Trophoblast cell (in vitro differentiated cells and primary cell): ENCODE measurements at regions not wholly inside any gene's neighbourhood (a gene's known extent, or its start where the extent isn't known, plus 50 kb on each side); places are given as distances from the start of the nearest gene placed in this dataset.
"Not testable (repeated sequence)": the region's sequence is repeated elsewhere in the genome, so short reads cannot be mapped to it uniquely, and the experiment has no call there.

Experiments
- DNase-seq, 2 donors: peaks; one replicate each; pipeline ENCODE4 v3.0.0-alpha.2; 2016
- H2AFZ ChIP-seq: 2 replicates; pipeline ENCODE4 v1.6.1; 2013; ENCODE audit warnings: low read length, moderate library complexity, mild to moderate bottlenecking; ENCODE audit not compliant: insufficient read depth, poor library complexity
- H2AK5ac ChIP-seq: 2 replicates; pipeline ENCODE4 v1.6.1; 2013; ENCODE audit warnings: mild to moderate bottlenecking, low read length
- H2BK120ac ChIP-seq: 2 replicates; pipeline ENCODE4 v1.6.1; 2013; ENCODE audit warnings: low read length, mild to moderate bottlenecking, moderate library complexity; ENCODE audit not compliant: insufficient read depth, poor library complexity
- H2BK12ac ChIP-seq: 2 replicates; pipeline ENCODE4 v1.6.1; 2013; ENCODE audit warnings: mild to moderate bottlenecking, low read length, moderate library complexity
- H2BK5ac ChIP-seq: 2 replicates; pipeline ENCODE4 v1.6.1; 2013; ENCODE audit warnings: low read length, low read depth, moderate library complexity, mild to moderate bottlenecking; ENCODE audit not compliant: poor library complexity
- H3K14ac ChIP-seq: 2 replicates; pipeline ENCODE4 v1.6.1; 2013; ENCODE audit warnings: mild to moderate bottlenecking, low read length
- H3K18ac ChIP-seq: 2 replicates; pipeline ENCODE4 v1.6.1; 2013; ENCODE audit warnings: mild to moderate bottlenecking, low read length
- H3K23ac ChIP-seq: 2 replicates; pipeline ENCODE4 v1.6.1; 2013; ENCODE audit warnings: low read length
- H3K27ac ChIP-seq: 2 replicates; pipeline ENCODE4 v1.5.1; 2013; ENCODE audit warnings: low read depth, mild to moderate bottlenecking, inconsistent platforms, low read length, moderate library complexity
- H3K27me3 ChIP-seq: 2 replicates; pipeline ENCODE4 v1.6.1; 2013; ENCODE audit warnings: inconsistent platforms, mild to moderate bottlenecking, low read length, moderate library complexity; ENCODE audit not compliant: insufficient read depth
- H3K36me3 ChIP-seq, 2 experiments: 1 replicate in 1 of 2; 2 replicates in 1 of 2; pipeline ENCODE4 v1.6.1; 2013; ENCODE audit warnings: low read length in 2 of 2, mild to moderate bottlenecking in 2 of 2, moderate library complexity in 1 of 2; ENCODE audit not compliant: insufficient read depth in 2 of 2, control insufficient read depth in 1 of 2
- H3K4ac ChIP-seq: 2 replicates; pipeline ENCODE4 v1.6.1; 2013; ENCODE audit warnings: low read depth, mild to moderate bottlenecking, low read length, moderate library complexity
- H3K4me1 ChIP-seq, 2 experiments: 1 replicate in 1 of 2; 2 replicates in 1 of 2; pipeline ENCODE4 v1.6.1; 2013; ENCODE audit warnings: low read length in 2 of 2, mild to moderate bottlenecking in 2 of 2, moderate library complexity in 1 of 2; ENCODE audit not compliant: insufficient read depth in 2 of 2, control insufficient read depth in 1 of 2
- H3K4me2 ChIP-seq: 2 replicates; pipeline ENCODE4 v1.6.1; 2013; ENCODE audit warnings: inconsistent platforms, mild to moderate bottlenecking, low read length, moderate library complexity
- H3K4me3 ChIP-seq: 2 replicates; pipeline ENCODE4 v1.5.1; 2013; ENCODE audit warnings: mild to moderate bottlenecking, low read depth, low read length, inconsistent platforms
- H3K79me1 ChIP-seq: one replicate; pipeline ENCODE4 v1.6.1; 2013; ENCODE audit warnings: low read length
- H3K79me2 ChIP-seq: 2 replicates; pipeline ENCODE4 v1.6.1; 2013; ENCODE audit warnings: low read length, mild to moderate bottlenecking; ENCODE audit not compliant: control insufficient read depth, insufficient read depth, poor library complexity
- H3K9ac ChIP-seq: 2 replicates; pipeline ENCODE4 v1.6.1; 2013; ENCODE audit warnings: mild to moderate bottlenecking, low read length
- H3K9me3 ChIP-seq: 2 replicates; pipeline ENCODE4 v1.6.1; 2013; ENCODE audit warnings: low read depth, mild to moderate bottlenecking, control low read depth, inconsistent platforms, low read length; ENCODE audit not compliant: insufficient read depth
- H4K12ac ChIP-seq: 2 replicates; pipeline ENCODE4 v1.6.1; 2013; ENCODE audit warnings: low read depth, mild to moderate bottlenecking, low read length, moderate library complexity
- H4K8ac ChIP-seq: 2 replicates; pipeline ENCODE4 v1.6.1; 2013; ENCODE audit warnings: low read depth, mild to moderate bottlenecking, low read length, moderate library complexity
- H4K91ac ChIP-seq: one replicate; pipeline ENCODE4 v1.6.1; 2013; ENCODE audit warnings: low read depth, mild to moderate bottlenecking, low read length, moderate library complexity
- WGBS: extraction: QIAGEN DNeasy Blood & Tissue Kit; methylation state at CpG from one replicate; pipeline ENCODE4 v1.1.7; 2013; ENCODE audit warnings: missing lambda C conversion rate; ENCODE audit not compliant: insufficient read length, insufficient coverage; ENCODE audit errors: extremely low coverage; 5-methylcytosine and 5-hydroxymethylcytosine counted together

DNA sequence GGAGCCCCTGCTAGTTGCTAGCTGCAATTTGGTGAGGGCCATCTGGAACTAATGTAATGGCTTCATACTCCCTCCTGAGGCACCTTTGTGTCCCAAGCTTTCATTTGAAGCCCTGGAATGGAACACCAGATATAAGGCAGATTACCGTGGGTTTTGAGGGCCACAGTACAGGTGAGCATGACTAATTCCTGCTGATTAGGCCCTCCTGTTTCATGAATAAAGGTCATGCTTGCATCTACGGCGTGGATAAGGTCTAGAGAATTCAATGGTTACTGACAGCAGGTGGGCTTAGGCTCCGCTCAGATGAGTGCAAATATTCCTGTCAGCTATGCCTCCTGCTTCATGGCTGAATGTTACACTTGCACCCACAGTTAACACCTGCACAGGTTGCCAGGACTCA is 495.4 kb downstream of the NAP1L3 start:
- Histone ChIP-seq H2BK12ac (no peak overlapping the region), H2AFZ (no peak overlapping the region), H2BK120ac (no peak overlapping the region), H3K4me3 (no peak overlapping the region), H3K14ac (no peak overlapping the region), H3K4me1 (no peaks in the 10 kb centered on the region), H3K79me2 (no peaks in the 10 kb centered on the region), H3K9me3 (peaks cover 15% of the 10 kb centered on the region), H3K4me2 (no peak overlapping the region), H2AK5ac (no peak overlapping the region), H3K18ac (no peak overlapping the region), H4K91ac (no peak overlapping the region), H2BK5ac (no peak overlapping the region), H4K8ac (no peak overlapping the region), H3K27ac (no peak overlapping the region), H4K12ac (no peak overlapping the region), H3K36me3 (no peaks in the 10 kb centered on the region), H3K23ac (no peak overlapping the region), H3K79me1 (no peaks in the 10 kb centered on the region), H3K9ac (no peak overlapping the region), H3K27me3 (no peaks in the 10 kb centered on the region), H3K4ac (no peak overlapping the region)
- no CpG with 5 or more reads among the region's 4 CpGs for WGBS
- DNase-seq: no peak

GRCh38 chrX:93169771-93170170 is 503.6 kb downstream of the NAP1L3 start:
- Histone ChIP-seq H3K79me1 (no peaks in the 10 kb centered on the region), H3K4me3 (no peak overlapping the region), H3K9me3 (no peaks in the 10 kb centered on the region), H2BK120ac (no peak overlapping the region), H3K27me3 (no peaks in the 10 kb centered on the region), H3K18ac (no peak overlapping the region), H2AK5ac (no peak overlapping the region), H3K14ac (no peak overlapping the region), H4K12ac (no peak overlapping the region), H2AFZ (no peak overlapping the region), H2BK5ac (no peak overlapping the region), H4K8ac (no peak overlapping the region), H3K4me2 (no peak overlapping the region), H3K27ac (no peak overlapping the region), H3K9ac (no peak overlapping the region), H3K4me1 (no peaks in the 10 kb centered on the region), H3K23ac (no peak overlapping the region), H3K79me2 (no peaks in the 10 kb centered on the region), H3K4ac (no peak overlapping the region), H3K36me3 (no peaks in the 10 kb centered on the region), H4K91ac (no peak overlapping the region), H2BK12ac (no peak overlapping the region)
- no CpG with 5 or more reads among the region's 1 CpG for WGBS
- DNase-seq: no peak

GRCh38 chrX:93120805-93121204 is 552.6 kb downstream of the NAP1L3 start:
- H2BK120ac ChIP-seq: no peak overlapping the region
- H2BK12ac ChIP-seq: no peak overlapping the region
- no peak overlapping the region for H3K4me3 ChIP-seq
- no peaks in the 10 kb centered on the region for H3K9me3 ChIP-seq
- H2AK5ac ChIP-seq: no peak overlapping the region
- H3K18ac ChIP-seq: no peak overlapping the region
- no peaks in the 10 kb centered on the region for H3K79me1 ChIP-seq
- no peak overlapping the region for H2AFZ ChIP-seq
- no peak overlapping the region for H4K91ac ChIP-seq
- no peak overlapping the region for H3K4me2 ChIP-seq
- no peak overlapping the region for H3K9ac ChIP-seq
- no peak overlapping the region for H3K4ac ChIP-seq
- DNase-seq: no peak
- H4K12ac ChIP-seq: no peak overlapping the region
- H3K14ac ChIP-seq: no peak overlapping the region
- H3K27me3 ChIP-seq: no peaks in the 10 kb centered on the region
- H3K36me3 ChIP-seq: no peaks in the 10 kb centered on the region
- H3K4me1 ChIP-seq: no peaks in the 10 kb centered on the region
- no peak overlapping the region for H3K27ac ChIP-seq
- no peak overlapping the region for H2BK5ac ChIP-seq
- no CpG with 5 or more reads among the region's 3 CpGs for WGBS
- no peak overlapping the region for H4K8ac ChIP-seq
- H3K79me2 ChIP-seq: no peaks in the 10 kb centered on the region
- no peak overlapping the region for H3K23ac ChIP-seq

GRCh38 chrX:93103353-93104067 is 569.9 kb downstream of the NAP1L3 start:
- H2BK120ac ChIP-seq, H3K4me2 ChIP-seq, H4K8ac ChIP-seq, H4K12ac ChIP-seq, H2AFZ ChIP-seq, H3K4me3 ChIP-seq, H3K27me3 ChIP-seq, H3K14ac ChIP-seq, H2BK5ac ChIP-seq, H3K9me3 ChIP-seq, H3K23ac ChIP-seq, H3K4ac ChIP-seq, H3K79me2 ChIP-seq, H3K9ac ChIP-seq, H2BK12ac ChIP-seq, H3K18ac ChIP-seq, H3K79me1 ChIP-seq, H3K36me3 ChIP-seq, H2AK5ac ChIP-seq, DNase-seq, H3K4me1 ChIP-seq, H3K27ac ChIP-seq, H4K91ac ChIP-seq: not testable (repeated sequence)
- no CpG with 5 or more reads among the region's 5 CpGs for WGBS
